Endothelial cell of umbilical vein (primary cell): ENCODE measurements at regions not wholly inside any gene's neighbourhood (a gene's known extent, or its start where the extent isn't known, plus 50 kb on each side); places are given as distances from the start of the nearest gene placed in this dataset.

Experiments
- BruUV-seq: library from RNA; stranded (reverse); fragments of 400-500 nt; replicated peaks from 2 replicates; lab custom pipeline; 2021; lab: Mats Ljungman, UMichigan
- CTCF ChIA-PET: fragments of 300-600, 350-600 bp; sonication (Branson Sonifier 250); formaldehyde crosslinking; loops from one replicate; lab custom pipeline; 2021; ENCODE audit warnings: antibody characterized with exemption, inconsistent platforms; lab: Charles Lee
- POLR2A ChIA-PET: fragments of 300-600, 350-600 bp; sonication (Branson Sonifier 250); formaldehyde crosslinking; loops from one replicate; lab custom pipeline; 2021; ENCODE audit warnings: antibody characterized with exemption, inconsistent platforms; lab: Charles Lee
- DNase-seq: peaks from one replicate; pipeline ENCODE4 v3.0.0-alpha.2; 2011; ENCODE audit warnings: low read depth, low spot score
- FAIRE-seq: peaks from 2 replicates; lab custom pipeline; 2011; peaks lifted over from hg19 to GRCh38; lab: Jason Lieb, UNC
- H2AFZ ChIP-seq: 2 replicates; pipeline ENCODE4 v1.6.0; 2012; ENCODE audit warnings: low read depth, low read length, control low read depth, inconsistent platforms
- H3K27ac ChIP-seq: 2 replicates; pipeline ENCODE4 v1.5.1; 2011; ENCODE audit warnings: low read depth, mild to moderate bottlenecking, control low read depth, low read length, moderate library complexity; ENCODE audit not compliant: insufficient read depth
- H3K27me3 ChIP-seq, 2 experiments: 2 replicates each; pipeline versions ENCODE4 v1.6.0 to v1.6.1; 2011; ENCODE audit warnings: low read length in 2 of 2, mixed read lengths in 1 of 2; ENCODE audit not compliant: control insufficient read depth in 2 of 2, insufficient read depth in 2 of 2
- H3K36me3 ChIP-seq, 2 experiments: 2 replicates in 1 of 2; 3 replicates in 1 of 2; pipeline ENCODE4 v1.5.1; 2011; ENCODE audit warnings: low read length in 2 of 2, mild to moderate bottlenecking in 1 of 2, moderate library complexity in 1 of 2; ENCODE audit not compliant: control insufficient read depth in 2 of 2, insufficient read depth in 2 of 2; ENCODE audit errors: extremely low read depth in 1 of 2
- H3K4me1 ChIP-seq: 3 replicates; pipeline ENCODE4 v1.5.1; 2011; ENCODE audit warnings: mild to moderate bottlenecking, low read length; ENCODE audit not compliant: control insufficient read depth, insufficient read depth; ENCODE audit errors: extremely low read depth
- H3K4me2 ChIP-seq: 2 replicates; pipeline ENCODE4 v1.6.1; 2011; ENCODE audit warnings: low read length, control low read depth, mixed read lengths; ENCODE audit not compliant: insufficient read depth
- H3K4me3 ChIP-seq, 3 experiments: fragments of 200-600 bp in 1 of 3; sonication (generic), shearing (Covaris generic) in 1 of 3; replicated peaks in 1 of 3; 2 replicates each; pipeline ENCODE4 v1.5.1; 2011 to 2016; ENCODE audit warnings: control low read depth in 3 of 3, low read length in 3 of 3, mild to moderate bottlenecking in 2 of 3, inconsistent platforms in 1 of 3, low read depth in 1 of 3, moderate library complexity in 1 of 3; ENCODE audit not compliant: insufficient read depth in 1 of 3
- H3K79me2 ChIP-seq: 2 replicates; pipeline ENCODE4 v1.6.0; 2012; ENCODE audit warnings: low read length, inconsistent platforms; ENCODE audit not compliant: control insufficient read depth, insufficient read depth
- H3K9ac ChIP-seq: replicated peaks from 2 replicates; pipeline ENCODE3; 2011; ENCODE audit warnings: low read length, control low read depth; ENCODE audit not compliant: insufficient read depth; ENCODE audit errors: extremely low read depth
- H3K9me1 ChIP-seq: replicated peaks from 3 replicates; pipeline ENCODE4 v1.6.0; 2011; ENCODE audit warnings: mild to moderate bottlenecking, low read length; ENCODE audit not compliant: control insufficient read depth, insufficient read depth; ENCODE audit errors: extremely low read depth
- H3K9me3 ChIP-seq: replicated peaks from 2 replicates; pipeline ENCODE4 v1.5.1; 2012; ENCODE audit warnings: low read length, inconsistent platforms; ENCODE audit not compliant: control insufficient read depth, insufficient read depth
- H4K20me1 ChIP-seq: replicated peaks from 2 replicates; pipeline ENCODE3; 2011; ENCODE audit warnings: mild to moderate bottlenecking, low read length; ENCODE audit not compliant: control insufficient read depth, insufficient read depth; ENCODE audit errors: extremely low read depth
- EZH2 ChIP-seq: IDR thresholded peaks from 2 replicates; pipeline ENCODE4 v1.6.1; 2012; ENCODE audit warnings: borderline replicate concordance, low read depth, mild to moderate bottlenecking, moderate library complexity, low read length, inconsistent platforms; ENCODE audit not compliant: severe bottlenecking
- FOS ChIP-seq: IDR thresholded peaks from 2 replicates; pipeline ENCODE4 v1.6.1; 2011; ENCODE audit warnings: mild to moderate bottlenecking, low read length, moderate library complexity, borderline replicate concordance; ENCODE audit not compliant: insufficient read depth
- GATA2 ChIP-seq: IDR thresholded peaks from 2 replicates; pipeline ENCODE4 v1.7.0; 2011; ENCODE audit warnings: low read depth, mild to moderate bottlenecking, moderate library complexity, mixed read lengths, low read length; ENCODE audit not compliant: insufficient read length, insufficient read depth
- JUN ChIP-seq: IDR thresholded peaks from 2 replicates; pipeline ENCODE4 v1.6.1; 2011; ENCODE audit warnings: borderline replicate concordance, low read depth; ENCODE audit not compliant: insufficient read length, insufficient read depth
- MYC ChIP-seq: IDR thresholded peaks from one replicate; pipeline ENCODE4 v1.6.1; 2011; ENCODE audit warnings: mild to moderate bottlenecking, low read depth, low read length
- POLR2A ChIP-seq: IDR thresholded peaks from 2 replicates; pipeline ENCODE4 v1.6.1; 2012; ENCODE audit warnings: low read depth, mild to moderate bottlenecking, control low read depth, low read length
- POLR2AphosphoS5 ChIP-seq: IDR thresholded peaks from 2 replicates; pipeline ENCODE4 v1.6.1; 2012; ENCODE audit warnings: low read depth, mild to moderate bottlenecking, control low read depth, low read length, moderate library complexity; ENCODE audit not compliant: insufficient read depth
- dilution Hi-C: fragments of 300-500 bp; cut with MboI; formaldehyde crosslinking; loops from one replicate; pipeline ENCODE4 v1.15.0; 2019; ENCODE audit warnings: low sequenced_read_pairs; ENCODE audit not compliant: extremely low pct_ligation_motif_present
- intact Hi-C: fragments of 100-400 bp; cut with micrococcal nuclease; formaldehyde crosslinking; loops from one replicate; pipeline ENCODE4 v1.10.0; 2022
- TF ChIP-seq, protein P1 (sequence below): IDR thresholded peaks from 2 replicates; pipeline ENCODE4 v1.6.1; 2011; ENCODE audit not compliant: insufficient read depth, insufficient read length
- TF ChIP-seq, protein P2 (sequence below), 2 donors: IDR thresholded peaks; 1 replicate in 1 of 2; 2 replicates in 1 of 2; pipeline ENCODE4 v1.5.1; 2011; ENCODE audit warnings: low read length in 2 of 2, mild to moderate bottlenecking in 2 of 2, moderate library complexity in 2 of 2, control low read depth in 1 of 2, inconsistent platforms in 1 of 2, low read depth in 1 of 2; ENCODE audit not compliant: insufficient read depth in 1 of 2; ENCODE audit errors: extremely low read depth in 1 of 2

DNA sequence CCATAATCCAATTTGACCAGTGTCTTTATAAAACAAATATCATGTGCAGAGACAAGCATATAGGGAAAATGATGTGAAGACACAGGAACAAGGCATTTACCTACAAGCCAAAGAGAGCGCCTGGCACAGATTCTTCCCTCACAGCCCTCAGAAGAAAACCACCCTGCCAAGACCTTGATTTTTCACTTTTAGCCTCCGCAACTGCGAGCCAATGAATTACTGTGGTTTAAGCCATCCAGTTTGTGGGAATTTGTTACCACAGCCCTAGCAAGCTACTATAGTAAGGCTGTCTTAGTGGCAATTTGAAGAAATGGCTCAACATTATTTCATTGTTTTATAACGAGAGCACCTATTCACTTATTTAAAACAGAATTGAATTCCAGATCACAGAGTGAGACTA is 85.7 kb upstream of the CCDC190 start:
- intact Hi-C loops (no loop called here), dilution Hi-C loops (no loop called here)
- FAIRE-seq, result no peak
- H3K79me2 ChIP-seq, result no peaks in the 10 kb centered on the region
- BruUV-seq, result no TSS peak
- H3K9me1 ChIP-seq, result no peaks in the 10 kb centered on the region
- H3K36me3 ChIP-seq, result no peaks in the 10 kb centered on the region
- H4K20me1 ChIP-seq, result no peaks in the 10 kb centered on the region
- H3K4me3 ChIP-seq, result no peak overlapping the region
- DNase-seq, result no peak
- ChIA-PET POLR2A (no interaction called here), CTCF (no interaction called here)
- H3K27ac ChIP-seq, result no peak overlapping the region
- TF ChIP-seq, protein P1, sequence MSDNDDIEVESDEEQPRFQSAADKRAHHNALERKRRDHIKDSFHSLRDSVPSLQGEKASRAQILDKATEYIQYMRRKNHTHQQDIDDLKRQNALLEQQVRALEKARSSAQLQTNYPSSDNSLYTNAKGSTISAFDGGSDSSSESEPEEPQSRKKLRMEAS, result no peak
- no peaks in the 10 kb centered on the region for H3K9me3 ChIP-seq
- H3K4me2 ChIP-seq, result no peak overlapping the region
- H3K27me3 ChIP-seq, result no peaks in the 10 kb centered on the region
- H2AFZ ChIP-seq, result no peak overlapping the region
- H3K4me1 ChIP-seq, result peaks cover 6% of the 10 kb centered on the region
- no peak overlapping the region for H3K9ac ChIP-seq

DNA sequence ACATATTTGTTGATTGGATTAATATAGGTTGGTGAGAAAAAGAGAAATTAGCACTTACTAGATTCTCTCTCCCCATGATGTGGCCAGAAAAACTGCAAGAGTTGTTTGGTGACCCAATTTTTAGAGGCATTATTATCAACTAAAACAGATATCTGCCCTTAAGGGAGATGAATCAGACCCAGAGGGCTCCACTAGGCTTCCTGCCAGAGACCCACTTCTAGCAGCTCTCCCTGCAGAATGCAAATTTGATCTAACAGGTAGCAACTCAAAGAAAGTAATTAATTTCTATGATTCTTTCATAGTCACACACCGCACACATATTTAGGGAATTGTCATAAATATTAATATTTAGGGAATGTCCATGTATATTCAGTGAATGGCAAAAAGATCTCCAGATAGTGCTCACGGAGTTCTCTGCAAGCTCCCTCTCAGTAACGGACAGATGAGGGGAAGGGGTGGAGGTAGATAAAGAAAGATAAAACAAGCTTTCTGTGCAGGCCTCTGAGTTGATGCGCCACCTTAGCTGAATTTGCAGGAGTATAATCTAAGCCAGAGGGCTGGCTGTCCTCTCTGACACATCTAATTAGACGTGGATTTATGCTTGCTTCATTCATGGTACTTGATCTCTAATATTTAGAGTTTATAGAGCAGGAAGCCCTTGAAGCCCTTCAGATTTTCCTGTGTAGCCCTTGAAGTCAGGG is 84.1 kb upstream of the CCDC190 start:
- ChIA-PET POLR2A (no interaction called here), CTCF (no interaction called here)
- no peak for FAIRE-seq
- no peaks in the 10 kb centered on the region for H4K20me1 ChIP-seq
- DNase-seq, result no peak
- H2AFZ ChIP-seq, result no peak overlapping the region
- H3K9ac ChIP-seq, result no peak overlapping the region
- no peaks in the 10 kb centered on the region for H3K9me3 ChIP-seq
- H3K4me2 ChIP-seq, result no peak overlapping the region
- dilution Hi-C loops, result no loop called here
- no peaks in the 10 kb centered on the region for H3K79me2 ChIP-seq
- intact Hi-C loops, result no loop called here
- H3K9me1 ChIP-seq, result no peaks in the 10 kb centered on the region
- TF ChIP-seq JUN, result no peak
- TF ChIP-seq MYC, result no peak
- TF ChIP-seq POLR2A, result no peak
- TF ChIP-seq, protein P2, sequence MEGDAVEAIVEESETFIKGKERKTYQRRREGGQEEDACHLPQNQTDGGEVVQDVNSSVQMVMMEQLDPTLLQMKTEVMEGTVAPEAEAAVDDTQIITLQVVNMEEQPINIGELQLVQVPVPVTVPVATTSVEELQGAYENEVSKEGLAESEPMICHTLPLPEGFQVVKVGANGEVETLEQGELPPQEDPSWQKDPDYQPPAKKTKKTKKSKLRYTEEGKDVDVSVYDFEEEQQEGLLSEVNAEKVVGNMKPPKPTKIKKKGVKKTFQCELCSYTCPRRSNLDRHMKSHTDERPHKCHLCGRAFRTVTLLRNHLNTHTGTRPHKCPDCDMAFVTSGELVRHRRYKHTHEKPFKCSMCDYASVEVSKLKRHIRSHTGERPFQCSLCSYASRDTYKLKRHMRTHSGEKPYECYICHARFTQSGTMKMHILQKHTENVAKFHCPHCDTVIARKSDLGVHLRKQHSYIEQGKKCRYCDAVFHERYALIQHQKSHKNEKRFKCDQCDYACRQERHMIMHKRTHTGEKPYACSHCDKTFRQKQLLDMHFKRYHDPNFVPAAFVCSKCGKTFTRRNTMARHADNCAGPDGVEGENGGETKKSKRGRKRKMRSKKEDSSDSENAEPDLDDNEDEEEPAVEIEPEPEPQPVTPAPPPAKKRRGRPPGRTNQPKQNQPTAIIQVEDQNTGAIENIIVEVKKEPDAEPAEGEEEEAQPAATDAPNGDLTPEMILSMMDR (IDR thresholded peaks at IDR 0.05; ENCODE audit: extremely low read depth in 1 of 2, insufficient read depth in 1 of 2, low read depth in 1 of 2, low read length in 2 of 2), result no peak
- no peak for TF ChIP-seq EZH2
- no peak for TF ChIP-seq POLR2AphosphoS5
- TF ChIP-seq FOS, result no peak
- TF ChIP-seq GATA2, result no peak
- TF ChIP-seq, protein P1, result no peak
- H3K27ac ChIP-seq, result no peak overlapping the region
- BruUV-seq, result no TSS peak
- H3K36me3 ChIP-seq, result no peaks in the 10 kb centered on the region
- H3K27me3 ChIP-seq, result no peaks in the 10 kb centered on the region
- H3K4me1 ChIP-seq, result no peaks in the 10 kb centered on the region
- H3K4me3 ChIP-seq, result no peak overlapping the region
